Mucosa of rectum (tissue), 2 donors: ENCODE measurements at regions not wholly inside any gene's neighbourhood (a gene's known extent, or its start where the extent isn't known, plus 50 kb on each side); places are given as distances from the start of the nearest gene placed in this dataset.
"Not testable (repeated sequence)": the region's sequence is repeated elsewhere in the genome, so short reads cannot be mapped to it uniquely, and the experiment has no call there.

Source experiments
- H3K27ac ChIP-seq, 2 donors: one replicate each; pipeline ENCODE4 v1.7.0; 2013; ENCODE audit warnings: inconsistent platforms in 2 of 2, low read depth in 2 of 2, low read length in 2 of 2
- H3K27me3 ChIP-seq, 2 donors: one replicate each; pipeline ENCODE4 v1.7.0; 2013; ENCODE audit warnings: low read length in 2 of 2; ENCODE audit not compliant: control insufficient read depth in 2 of 2, insufficient read depth in 2 of 2
- H3K36me3 ChIP-seq, 2 donors: one replicate each; pipeline ENCODE4 v1.7.0; 2013; ENCODE audit warnings: low read length in 2 of 2; ENCODE audit not compliant: control insufficient read depth in 2 of 2, insufficient read depth in 2 of 2
- H3K4me1 ChIP-seq, 2 donors: one replicate each; pipeline ENCODE4 v1.7.0; 2013; ENCODE audit warnings: low read length in 2 of 2, mild to moderate bottlenecking in 1 of 2; ENCODE audit not compliant: control insufficient read depth in 2 of 2, insufficient read depth in 2 of 2
- H3K4me3 ChIP-seq, 2 donors: one replicate each; pipeline ENCODE4 v1.7.0; 2013; ENCODE audit warnings: low read length in 2 of 2
- H3K9ac ChIP-seq, 2 donors: one replicate each; pipeline ENCODE4 v1.7.0; 2013; ENCODE audit warnings: low read length in 2 of 2, low read depth in 1 of 2, mild to moderate bottlenecking in 1 of 2
- H3K9me3 ChIP-seq, 2 donors: one replicate each; pipeline ENCODE4 v1.7.0; 2013; ENCODE audit warnings: low read length in 2 of 2; ENCODE audit not compliant: control insufficient read depth in 2 of 2
- donor health status: healthy.
- donor health status: Normal muscosa, but diverticular disease.

GRCh38 chr7:25597946-25598345 lies 369.7 kb upstream of the NPVF start:
- no peaks in the 10 kb centered on the region for H3K27me3 ChIP-seq
- no peak overlapping the region for H3K27ac ChIP-seq
- no peaks in the 10 kb centered on the region for H3K9me3 ChIP-seq
- no peaks in the 10 kb centered on the region for H3K36me3 ChIP-seq
- no peak overlapping the region for H3K4me3 ChIP-seq
- no peak overlapping the region for H3K9ac ChIP-seq
- peaks cover 0 to 7% of the 10 kb centered on the region in 2 donors for H3K4me1 ChIP-seq

GRCh38 chr7:25598765-25599164 lies 370.5 kb upstream of the NPVF start:
- H3K36me3 ChIP-seq: no peaks in the 10 kb centered on the region
- no peak overlapping the region for H3K9ac ChIP-seq
- no peaks in the 10 kb centered on the region for H3K9me3 ChIP-seq
- no peak overlapping the region for H3K4me3 ChIP-seq
- no peaks in the 10 kb centered on the region for H3K27me3 ChIP-seq
- no peak overlapping the region for H3K27ac ChIP-seq
- H3K4me1 ChIP-seq: peaks cover 0 to 7% of the 10 kb centered on the region in 2 donors

DNA sequence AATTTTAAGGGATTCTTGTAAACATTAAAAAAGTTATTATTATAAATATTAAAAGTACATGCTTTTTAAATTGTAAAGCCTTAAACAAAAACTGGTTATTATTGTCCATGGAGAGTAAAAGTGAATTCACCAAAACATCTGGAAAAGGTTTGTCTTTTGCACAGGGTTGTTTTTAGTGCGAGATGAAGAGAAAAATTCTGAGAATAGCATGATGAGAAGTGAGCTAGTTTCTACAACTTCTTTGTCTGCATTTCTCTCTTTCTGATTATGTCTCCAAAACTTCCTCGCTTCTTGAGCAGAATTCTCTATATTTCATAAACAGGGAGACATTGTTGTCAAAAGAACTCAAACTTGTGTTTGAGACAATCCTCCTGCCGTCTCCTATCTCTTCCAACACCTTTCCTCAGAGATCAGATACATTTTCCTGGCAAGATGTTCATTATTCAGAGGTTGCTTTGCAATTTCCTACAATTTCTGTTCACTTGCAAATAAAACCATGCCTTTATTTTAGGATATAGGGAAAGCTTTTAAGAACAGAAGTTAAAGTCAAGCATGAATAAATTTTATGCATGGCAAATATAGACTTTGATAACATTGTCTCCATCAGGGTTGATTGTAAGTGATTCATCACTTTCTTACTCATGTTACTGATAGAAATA lies 372.1 kb upstream of the NPVF start:
- Histone ChIP-seq H3K27ac (no peak overlapping the region), H3K36me3 (no peaks in the 10 kb centered on the region), H3K27me3 (no peaks in the 10 kb centered on the region), H3K4me1 (peaks cover 0 to 7% of the 10 kb centered on the region in 2 donors), H3K4me3 (no peak overlapping the region), H3K9me3 (no peaks in the 10 kb centered on the region), H3K9ac (no peak overlapping the region)

DNA sequence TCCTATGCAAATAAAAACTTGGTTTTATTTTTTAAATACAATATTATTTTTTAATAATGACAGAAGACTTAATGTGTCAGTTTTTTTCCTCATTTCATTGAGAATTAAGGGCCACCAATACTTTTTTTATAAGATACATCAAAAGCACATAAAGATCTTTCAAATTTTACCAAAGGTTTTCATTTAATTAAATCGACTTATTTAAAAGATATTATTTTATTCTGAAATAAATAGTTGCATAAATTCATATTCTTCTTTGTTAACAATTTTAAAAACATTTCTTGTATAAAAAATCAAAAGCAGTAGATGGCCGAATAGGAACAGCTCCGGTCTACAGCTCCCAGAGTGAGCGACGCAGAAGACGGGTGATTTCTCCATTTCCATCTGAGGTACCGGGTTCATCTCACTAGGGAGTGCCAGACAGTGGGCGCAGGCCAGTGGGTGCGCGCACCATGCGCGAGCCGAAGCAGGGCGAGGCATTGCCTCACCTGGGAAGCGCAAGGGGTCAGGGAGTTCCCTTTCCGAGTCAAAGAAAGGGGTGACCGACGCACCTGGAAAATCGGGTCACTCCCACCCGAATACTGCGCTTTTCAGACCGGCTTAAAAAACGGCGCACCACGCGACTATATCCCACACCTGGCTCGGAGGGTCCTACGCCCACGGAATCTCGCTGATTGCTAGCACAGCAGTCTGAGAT lies 374.6 kb upstream of the NPVF start:
- not testable (repeated sequence) for H3K27ac ChIP-seq, H3K9ac ChIP-seq, H3K27me3 ChIP-seq, H3K9me3 ChIP-seq, H3K4me1 ChIP-seq, H3K36me3 ChIP-seq
- peak overlapping the region in 1 of 2 donors; percentile 35 for H3K4me3 ChIP-seq

DNA sequence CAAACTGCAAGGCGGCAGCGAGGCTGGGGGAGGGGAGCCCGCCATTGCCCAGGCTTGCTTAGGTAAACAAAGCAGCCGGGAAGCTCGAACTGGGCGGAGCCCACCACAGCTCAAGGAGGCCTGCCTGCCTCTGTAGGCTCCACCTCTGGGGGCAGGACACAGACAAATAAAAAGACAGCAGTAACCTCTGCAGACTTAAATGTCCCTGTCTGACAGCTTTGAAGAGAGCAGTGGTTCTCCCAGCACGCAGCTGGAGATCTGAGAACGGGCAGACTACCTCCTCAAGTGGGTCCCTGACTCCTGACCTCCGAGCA lies 375.1 kb upstream of the NPVF start:
- H3K9ac ChIP-seq, H3K4me1 ChIP-seq, H3K4me3 ChIP-seq, H3K27ac ChIP-seq, H3K9me3 ChIP-seq, H3K36me3 ChIP-seq, H3K27me3 ChIP-seq: not testable (repeated sequence)

DNA sequence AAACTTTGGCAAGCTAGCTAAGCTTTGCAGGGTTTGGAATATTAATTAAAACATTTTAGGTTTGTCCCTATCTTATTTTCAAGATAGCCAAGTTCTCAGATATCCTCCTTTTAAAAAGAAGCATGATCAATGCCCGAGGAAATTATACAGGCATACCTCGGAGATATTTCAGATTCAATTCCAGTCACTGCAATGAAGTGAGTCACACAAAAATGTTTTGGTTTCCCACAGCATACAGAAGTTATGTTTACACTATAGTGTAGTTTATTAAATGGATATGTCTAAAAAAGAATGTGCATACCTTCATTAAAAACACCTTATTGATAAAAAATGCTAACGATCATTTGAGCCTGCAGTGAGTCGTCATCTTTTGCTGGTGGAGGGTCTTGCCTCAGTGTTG lies 382.9 kb upstream of the NPVF start:
- Histone ChIP-seq H3K36me3 (no peaks in the 10 kb centered on the region), H3K4me1 (no peaks in the 10 kb centered on the region), H3K4me3 (no peak overlapping the region), H3K9me3 (peaks cover 0 to 6% of the 10 kb centered on the region in 2 donors), H3K27ac (no peak overlapping the region), H3K9ac (no peak overlapping the region), H3K27me3 (no peaks in the 10 kb centered on the region)

GRCh38 chr7:25613912-25614311 lies 385.6 kb upstream of the NPVF start:
- no peak overlapping the region for H3K4me3 ChIP-seq
- no peak overlapping the region for H3K9ac ChIP-seq
- H3K27ac ChIP-seq: no peak overlapping the region
- H3K36me3 ChIP-seq: no peaks in the 10 kb centered on the region
- no peaks in the 10 kb centered on the region for H3K27me3 ChIP-seq
- H3K4me1 ChIP-seq: peaks cover 5 to 7% of the 10 kb centered on the region in 2 donors
- peaks cover 0 to 6% of the 10 kb centered on the region in 2 donors for H3K9me3 ChIP-seq

- H3K9me3 ChIP-seq: peaks cover 0 to 6% of the 10 kb centered on the region in 2 donors
- H3K4me1 ChIP-seq: peaks cover 5 to 7% of the 10 kb centered on the region in 2 donors
- H3K27ac ChIP-seq: no peak overlapping the region
Observed at GRCh38 chr7:25614415-25614814, 386.1 kb upstream of the NPVF start.

DNA sequence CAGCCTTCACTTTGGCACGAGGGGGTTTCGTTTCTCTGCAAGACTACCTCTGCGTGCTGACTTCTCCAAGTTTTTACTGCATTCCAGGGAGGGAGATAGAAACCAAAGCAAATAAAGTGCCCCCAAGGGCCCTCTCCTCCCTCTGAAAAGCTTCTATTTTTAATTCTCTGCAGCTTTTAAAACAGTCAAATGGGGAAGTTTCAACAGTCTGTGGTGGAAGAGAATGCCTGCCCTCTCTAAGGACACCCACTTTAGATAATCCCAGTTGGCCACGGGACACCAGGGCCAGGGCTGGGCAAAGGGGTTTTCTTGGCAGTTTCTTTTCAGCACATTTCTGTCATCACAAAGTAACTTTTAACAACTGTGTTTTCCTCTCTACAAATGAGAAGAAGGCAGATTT lies 386.7 kb upstream of the NPVF start:
- Histone ChIP-seq H3K27ac (no peak overlapping the region), H3K9ac (no peak overlapping the region), H3K4me1 (peaks cover 5 to 7% of the 10 kb centered on the region in 2 donors), H3K4me3 (no peak overlapping the region), H3K9me3 (peaks cover 0 to 6% of the 10 kb centered on the region in 2 donors), H3K27me3 (no peaks in the 10 kb centered on the region), H3K36me3 (no peaks in the 10 kb centered on the region)

More at GRCh38 chr7:25614415-25614814, 386.1 kb upstream of the NPVF start:
- no peaks in the 10 kb centered on the region for H3K36me3 ChIP-seq
- no peak overlapping the region for H3K4me3 ChIP-seq
- H3K27me3 ChIP-seq: no peaks in the 10 kb centered on the region
- H3K9ac ChIP-seq: no peak overlapping the region

- Histone ChIP-seq H3K4me3 (no peak overlapping the region), H3K27me3 (no peaks in the 10 kb centered on the region), H3K9ac (no peak overlapping the region), H3K9me3 (peaks cover 0 to 6% of the 10 kb centered on the region in 2 donors), H3K4me1 (peaks cover 5 to 7% of the 10 kb centered on the region in 2 donors), H3K36me3 (no peaks in the 10 kb centered on the region), H3K27ac (no peak overlapping the region)
Observed at GRCh38 chr7:25615593-25615992, 387.3 kb upstream of the NPVF start.
